Liver (tissue), 8 donors: ENCODE measurements at regions not wholly inside any gene's neighbourhood (a gene's known extent, or its start where the extent isn't known, plus 50 kb on each side); places are given as distances from the start of the nearest gene placed in this dataset.

ENCODE experiments used
- DNase-seq: peaks from one replicate; pipeline ENCODE4 v3.0.0-alpha.2; 2017; ENCODE audit warnings: low spot score
- H3K27ac ChIP-seq, 2 donors: one replicate each; pipeline ENCODE4 v1.7.0; 2013; ENCODE audit warnings: inconsistent platforms in 2 of 2, low read length in 2 of 2, control low read depth in 1 of 2, low read depth in 1 of 2, mild to moderate bottlenecking in 1 of 2
- H3K27me3 ChIP-seq, 4 donors: one replicate each; pipeline versions ENCODE4 v1.6.1 to v1.7.0; 2013; ENCODE audit warnings: low read length in 3 of 4, inconsistent platforms in 1 of 4, mild to moderate bottlenecking in 1 of 4, moderate library complexity in 1 of 4; ENCODE audit not compliant: control insufficient read depth in 4 of 4, insufficient read depth in 4 of 4
- H3K36me3 ChIP-seq, 4 donors: one replicate each; pipeline versions ENCODE4 v1.6.1 to v1.7.0; 2013; ENCODE audit warnings: low read length in 3 of 4, mild to moderate bottlenecking in 3 of 4, low read depth in 1 of 4, moderate library complexity in 1 of 4; ENCODE audit not compliant: control insufficient read depth in 4 of 4, insufficient read depth in 3 of 4
- H3K4me1 ChIP-seq, 4 donors: one replicate each; pipeline versions ENCODE4 v1.6.1 to v1.7.0; 2013; ENCODE audit warnings: low read length in 3 of 4, mild to moderate bottlenecking in 3 of 4, moderate library complexity in 1 of 4; ENCODE audit not compliant: control insufficient read depth in 4 of 4, insufficient read depth in 4 of 4
- H3K4me3 ChIP-seq, 3 donors: one replicate each; pipeline versions ENCODE4 v1.6.1 to v1.7.0; 2013; ENCODE audit warnings: low read length in 3 of 3, control low read depth in 1 of 3, low read depth in 1 of 3, mild to moderate bottlenecking in 1 of 3
- H3K9ac ChIP-seq, 2 donors: one replicate each; pipeline ENCODE4 v1.7.0; 2013; ENCODE audit warnings: low read length in 2 of 2, mild to moderate bottlenecking in 2 of 2, moderate library complexity in 2 of 2, control low read depth in 1 of 2, low read depth in 1 of 2
- H3K9me3 ChIP-seq, 4 donors: one replicate each; pipeline versions ENCODE4 v1.6.1 to v1.7.0; 2013; ENCODE audit warnings: low read length in 3 of 4; ENCODE audit not compliant: control insufficient read depth in 4 of 4
- EGR1 ChIP-seq, 2 donors: IDR thresholded peaks; 2 replicates each; pipeline ENCODE4 v1.6.1; 2016 to 2018; ENCODE audit warnings: antibody characterized with exemption in 2 of 2, low read depth in 2 of 2
- FOXA1 ChIP-seq: IDR thresholded peaks from 2 replicates; pipeline ENCODE4 v1.6.1; 2016; ENCODE audit warnings: antibody characterized with exemption
- FOXA2 ChIP-seq: IDR thresholded peaks from 2 replicates; pipeline ENCODE4 v1.6.1; 2016; ENCODE audit warnings: antibody characterized with exemption
- HNF4A ChIP-seq, 2 donors: conservative IDR thresholded peaks; 2 replicates each; pipeline ENCODE4 v1.6.1; 2016; ENCODE audit warnings: antibody characterized with exemption in 2 of 2, mild to moderate bottlenecking in 2 of 2
- HNF4G ChIP-seq: IDR thresholded peaks from 2 replicates; pipeline ENCODE4 v1.6.1; 2016; ENCODE audit warnings: antibody characterized with exemption
- JUND ChIP-seq, 2 donors: IDR thresholded peaks; 2 replicates each; pipeline ENCODE4 v1.6.1; 2016; ENCODE audit warnings: antibody characterized with exemption in 2 of 2
- NR2F2 ChIP-seq: IDR thresholded peaks from 2 replicates; pipeline ENCODE4 v1.6.1; 2016; ENCODE audit warnings: antibody characterized with exemption
- RAD21 ChIP-seq, 2 donors: IDR thresholded peaks; 2 replicates each; pipeline ENCODE4 v1.6.1; 2016; ENCODE audit warnings: antibody characterized with exemption in 2 of 2, mild to moderate bottlenecking in 2 of 2
- RXRA ChIP-seq, 2 donors: IDR thresholded peaks; 2 replicates each; pipeline ENCODE4 v1.6.1; 2017 to 2018; ENCODE audit warnings: antibody characterized with exemption in 2 of 2, mild to moderate bottlenecking in 1 of 2
- SP1 ChIP-seq: IDR thresholded peaks from 2 replicates; pipeline ENCODE4 v1.6.1; 2018; ENCODE audit warnings: antibody characterized with exemption, mild to moderate bottlenecking
- YY1 ChIP-seq: IDR thresholded peaks from 2 replicates; pipeline ENCODE4 v1.6.1; 2016; ENCODE audit warnings: antibody characterized with exemption, mild to moderate bottlenecking
- WGBS: extraction: QIAGEN DNeasy Blood & Tissue Kit; methylation state at CpG from one replicate; pipeline ENCODE4 v1.1.7; 2013; 5-methylcytosine and 5-hydroxymethylcytosine counted together
- TF ChIP-seq, protein P1 (sequence below): fragments of 150-350 bp; IDR thresholded peaks from 2 replicates; pipeline ENCODE4 v1.5.1; 2017; ENCODE audit warnings: improper control_type of control experiment, low read depth, low read length; ENCODE audit not compliant: missing input control
- TF ChIP-seq, protein P2 (sequence below): IDR thresholded peaks from 2 replicates; pipeline ENCODE4 v1.6.1; 2016; ENCODE audit warnings: antibody characterized with exemption
- TF ChIP-seq, protein P3 (sequence below): IDR thresholded peaks from 2 replicates; pipeline ENCODE4 v1.6.1; 2016; ENCODE audit warnings: antibody characterized with exemption, mild to moderate bottlenecking
- TF ChIP-seq, protein P4 (sequence below): IDR thresholded peaks from 2 replicates; pipeline ENCODE4 v1.6.1; 2016; ENCODE audit warnings: antibody characterized with exemption
- TF ChIP-seq, protein P5 (sequence below): IDR thresholded peaks from 2 replicates; pipeline ENCODE4 v1.6.1; 2016; ENCODE audit warnings: antibody characterized with exemption
- donor health status: healthy.
- donor health status: healthy.
- donor health status: healthy.
- donor health status: healthy.
- donor health status: healthy.

DNA sequence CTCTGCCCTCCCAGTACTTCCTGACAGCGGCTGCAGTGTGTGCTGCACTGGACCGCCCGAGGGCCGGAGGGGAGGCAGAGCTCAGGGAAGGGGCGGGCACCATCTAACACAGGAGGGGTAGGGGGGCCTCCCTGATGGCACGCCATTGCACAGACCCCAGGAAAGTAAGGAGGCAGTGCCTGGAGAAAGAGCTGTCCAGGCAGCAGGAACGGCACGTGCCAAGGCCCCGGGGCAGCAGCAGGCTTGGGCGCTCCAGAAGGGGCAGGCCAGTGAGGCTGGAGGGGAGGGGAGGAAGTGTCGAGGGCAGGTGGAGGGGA, 110.7 kb downstream of the CRYAA start:
- DNase-seq, result no peak
- Histone ChIP-seq H3K27me3 (no peaks in the 10 kb centered on the region), H3K27ac (no peak overlapping the region), H3K36me3 (no peaks in the 10 kb centered on the region), H3K9me3 (no peaks in the 10 kb centered on the region), H3K4me1 (peaks cover 0 to 7% (median 2%) of the 10 kb centered on the region in 4 donors), H3K4me3 (no peak overlapping the region), H3K9ac (no peak overlapping the region)
- WGBS, result 94% methylated on average over 11 of the region's 11 CpGs
- TF ChIP-seq HNF4A (conservative IDR thresholded peaks at IDR 0.05) (no peak), JUND (IDR thresholded peaks at IDR 0.05) (no peak), EGR1 (IDR thresholded peaks at IDR 0.05; ENCODE audit: low read depth in 2 of 2) (no peak), SP1 (no peak), YY1 (no peak), HNF4G (no peak), RAD21 (IDR thresholded peaks at IDR 0.05) (no peak), FOXA2 (no peak), NR2F2 (no peak), FOXA1 (no peak), RXRA (IDR thresholded peaks at IDR 0.05) (no peak)
- TF ChIP-seq, protein P1, sequence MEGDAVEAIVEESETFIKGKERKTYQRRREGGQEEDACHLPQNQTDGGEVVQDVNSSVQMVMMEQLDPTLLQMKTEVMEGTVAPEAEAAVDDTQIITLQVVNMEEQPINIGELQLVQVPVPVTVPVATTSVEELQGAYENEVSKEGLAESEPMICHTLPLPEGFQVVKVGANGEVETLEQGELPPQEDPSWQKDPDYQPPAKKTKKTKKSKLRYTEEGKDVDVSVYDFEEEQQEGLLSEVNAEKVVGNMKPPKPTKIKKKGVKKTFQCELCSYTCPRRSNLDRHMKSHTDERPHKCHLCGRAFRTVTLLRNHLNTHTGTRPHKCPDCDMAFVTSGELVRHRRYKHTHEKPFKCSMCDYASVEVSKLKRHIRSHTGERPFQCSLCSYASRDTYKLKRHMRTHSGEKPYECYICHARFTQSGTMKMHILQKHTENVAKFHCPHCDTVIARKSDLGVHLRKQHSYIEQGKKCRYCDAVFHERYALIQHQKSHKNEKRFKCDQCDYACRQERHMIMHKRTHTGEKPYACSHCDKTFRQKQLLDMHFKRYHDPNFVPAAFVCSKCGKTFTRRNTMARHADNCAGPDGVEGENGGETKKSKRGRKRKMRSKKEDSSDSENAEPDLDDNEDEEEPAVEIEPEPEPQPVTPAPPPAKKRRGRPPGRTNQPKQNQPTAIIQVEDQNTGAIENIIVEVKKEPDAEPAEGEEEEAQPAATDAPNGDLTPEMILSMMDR, result no peak
- TF ChIP-seq, protein P2, sequence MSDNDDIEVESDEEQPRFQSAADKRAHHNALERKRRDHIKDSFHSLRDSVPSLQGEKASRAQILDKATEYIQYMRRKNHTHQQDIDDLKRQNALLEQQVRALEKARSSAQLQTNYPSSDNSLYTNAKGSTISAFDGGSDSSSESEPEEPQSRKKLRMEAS, result no peak
- TF ChIP-seq, protein P3, sequence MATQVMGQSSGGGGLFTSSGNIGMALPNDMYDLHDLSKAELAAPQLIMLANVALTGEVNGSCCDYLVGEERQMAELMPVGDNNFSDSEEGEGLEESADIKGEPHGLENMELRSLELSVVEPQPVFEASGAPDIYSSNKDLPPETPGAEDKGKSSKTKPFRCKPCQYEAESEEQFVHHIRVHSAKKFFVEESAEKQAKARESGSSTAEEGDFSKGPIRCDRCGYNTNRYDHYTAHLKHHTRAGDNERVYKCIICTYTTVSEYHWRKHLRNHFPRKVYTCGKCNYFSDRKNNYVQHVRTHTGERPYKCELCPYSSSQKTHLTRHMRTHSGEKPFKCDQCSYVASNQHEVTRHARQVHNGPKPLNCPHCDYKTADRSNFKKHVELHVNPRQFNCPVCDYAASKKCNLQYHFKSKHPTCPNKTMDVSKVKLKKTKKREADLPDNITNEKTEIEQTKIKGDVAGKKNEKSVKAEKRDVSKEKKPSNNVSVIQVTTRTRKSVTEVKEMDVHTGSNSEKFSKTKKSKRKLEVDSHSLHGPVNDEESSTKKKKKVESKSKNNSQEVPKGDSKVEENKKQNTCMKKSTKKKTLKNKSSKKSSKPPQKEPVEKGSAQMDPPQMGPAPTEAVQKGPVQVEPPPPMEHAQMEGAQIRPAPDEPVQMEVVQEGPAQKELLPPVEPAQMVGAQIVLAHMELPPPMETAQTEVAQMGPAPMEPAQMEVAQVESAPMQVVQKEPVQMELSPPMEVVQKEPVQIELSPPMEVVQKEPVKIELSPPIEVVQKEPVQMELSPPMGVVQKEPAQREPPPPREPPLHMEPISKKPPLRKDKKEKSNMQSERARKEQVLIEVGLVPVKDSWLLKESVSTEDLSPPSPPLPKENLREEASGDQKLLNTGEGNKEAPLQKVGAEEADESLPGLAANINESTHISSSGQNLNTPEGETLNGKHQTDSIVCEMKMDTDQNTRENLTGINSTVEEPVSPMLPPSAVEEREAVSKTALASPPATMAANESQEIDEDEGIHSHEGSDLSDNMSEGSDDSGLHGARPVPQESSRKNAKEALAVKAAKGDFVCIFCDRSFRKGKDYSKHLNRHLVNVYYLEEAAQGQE, result no peak
- TF ChIP-seq, protein P4, sequence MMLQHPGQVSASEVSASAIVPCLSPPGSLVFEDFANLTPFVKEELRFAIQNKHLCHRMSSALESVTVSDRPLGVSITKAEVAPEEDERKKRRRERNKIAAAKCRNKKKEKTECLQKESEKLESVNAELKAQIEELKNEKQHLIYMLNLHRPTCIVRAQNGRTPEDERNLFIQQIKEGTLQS, result no peak
- TF ChIP-seq, protein P5, sequence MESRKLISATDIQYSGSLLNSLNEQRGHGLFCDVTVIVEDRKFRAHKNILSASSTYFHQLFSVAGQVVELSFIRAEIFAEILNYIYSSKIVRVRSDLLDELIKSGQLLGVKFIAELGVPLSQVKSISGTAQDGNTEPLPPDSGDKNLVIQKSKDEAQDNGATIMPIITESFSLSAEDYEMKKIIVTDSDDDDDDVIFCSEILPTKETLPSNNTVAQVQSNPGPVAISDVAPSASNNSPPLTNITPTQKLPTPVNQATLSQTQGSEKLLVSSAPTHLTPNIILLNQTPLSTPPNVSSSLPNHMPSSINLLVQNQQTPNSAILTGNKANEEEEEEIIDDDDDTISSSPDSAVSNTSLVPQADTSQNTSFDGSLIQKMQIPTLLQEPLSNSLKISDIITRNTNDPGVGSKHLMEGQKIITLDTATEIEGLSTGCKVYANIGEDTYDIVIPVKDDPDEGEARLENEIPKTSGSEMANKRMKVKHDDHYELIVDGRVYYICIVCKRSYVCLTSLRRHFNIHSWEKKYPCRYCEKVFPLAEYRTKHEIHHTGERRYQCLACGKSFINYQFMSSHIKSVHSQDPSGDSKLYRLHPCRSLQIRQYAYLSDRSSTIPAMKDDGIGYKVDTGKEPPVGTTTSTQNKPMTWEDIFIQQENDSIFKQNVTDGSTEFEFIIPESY, result no peak
